Left kidney (tissue), 1 donor: ENCODE measurements at regions not wholly inside any gene's neighbourhood (a gene's known extent, or its start where the extent isn't known, plus 50 kb on each side); places are given as distances from the start of the nearest gene placed in this dataset.

Source experiments
- DNase-seq: peaks from one replicate; pipeline ENCODE4 v3.0.0-alpha.2; 2013

- DNase-seq, result no peak
These were observed 1237.0 kb upstream of the PCDH9 start for GRCh38 chr13:68467160-68467559.

DNA sequence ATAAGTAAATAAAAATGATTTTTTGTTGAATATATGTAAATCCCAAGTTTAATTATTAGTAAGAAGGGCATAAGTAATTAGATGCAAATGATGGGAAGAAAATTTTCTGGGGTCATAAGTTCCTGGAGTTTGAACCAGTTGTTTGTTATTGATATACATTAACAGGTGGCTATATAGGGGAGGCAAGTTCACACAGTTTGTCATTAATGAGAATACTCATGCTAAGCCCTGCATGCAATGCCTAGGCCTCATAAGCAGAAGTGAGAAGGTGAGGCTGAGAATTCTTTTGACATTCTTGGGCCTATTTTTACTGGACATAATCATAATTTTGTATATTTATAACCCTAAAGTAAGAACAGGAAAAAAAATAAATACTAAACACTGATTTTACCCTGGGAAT is 1210.7 kb upstream of the PCDH9 start:
- no peak for DNase-seq

- no peak for DNase-seq
These were observed 1209.7 kb upstream of the PCDH9 start for GRCh38 chr13:68439817-68440216.

DNA sequence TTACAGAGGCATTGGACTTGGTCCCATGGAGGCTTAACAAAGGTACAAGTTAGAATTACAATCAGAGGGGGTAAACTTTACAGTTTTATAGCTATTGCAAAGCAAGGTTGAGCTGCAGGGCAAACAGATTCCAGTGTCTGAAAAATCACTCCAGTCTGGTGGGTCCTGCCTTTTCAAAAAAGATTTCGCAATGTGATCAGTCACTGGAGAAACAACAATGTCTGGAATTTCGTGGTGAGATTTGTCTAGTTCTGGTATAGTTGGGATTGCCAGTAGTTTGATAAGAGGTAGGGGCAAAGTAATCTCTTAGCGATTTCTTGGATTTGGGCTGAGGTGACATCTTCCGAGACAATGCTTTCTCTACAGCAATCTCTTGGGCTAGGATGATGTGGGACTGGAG is 1198.2 kb upstream of the PCDH9 start:
- DNase-seq, result no peak

DNA sequence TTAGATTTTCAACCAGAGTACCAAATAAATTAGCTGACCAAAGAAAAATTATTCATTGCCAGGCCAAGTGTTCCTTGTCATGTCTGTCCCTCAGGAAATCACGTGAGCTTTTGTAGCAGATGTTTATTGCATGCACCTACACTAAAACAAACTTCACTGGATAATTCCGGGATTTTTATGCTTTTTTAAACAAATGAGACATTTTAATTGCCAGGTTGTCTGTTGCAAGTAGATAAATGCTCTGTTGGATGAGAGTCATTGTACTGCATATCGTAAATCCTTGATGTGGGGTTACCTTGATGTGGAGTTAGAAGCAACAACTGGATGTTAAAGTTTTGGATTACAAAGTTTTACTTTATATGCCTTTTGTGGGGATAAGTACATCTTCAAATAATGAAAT is 1187.7 kb upstream of the PCDH9 start:
- peak; percentile 11 for DNase-seq

GRCh38 chr13:68410007-68410406 is 1179.9 kb upstream of the PCDH9 start:
- DNase-seq, result no peak

GRCh38 chr13:68390987-68391386 is 1160.9 kb upstream of the PCDH9 start:
- no peak for DNase-seq

DNA sequence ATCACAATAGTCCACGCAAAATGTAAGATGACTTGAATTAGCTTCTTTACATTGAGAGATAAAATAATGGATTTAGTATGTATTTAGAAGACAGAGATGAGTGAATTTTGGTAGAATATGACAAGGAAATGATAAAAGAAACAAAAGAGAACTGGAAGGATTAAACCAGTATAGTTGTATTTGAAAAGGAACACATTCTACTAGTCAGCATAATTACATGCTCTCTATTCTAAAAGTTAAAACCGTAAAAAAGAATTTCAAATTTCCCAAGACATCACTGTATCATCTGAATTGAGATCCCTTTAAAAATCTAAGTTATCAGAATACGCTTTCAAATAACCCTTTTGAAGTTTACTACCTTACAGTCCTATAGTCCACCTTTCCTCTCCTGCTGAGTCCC is 1156.7 kb upstream of the PCDH9 start:
- no peak for DNase-seq

GRCh38 chr13:68380041-68380973 is 1150.2 kb upstream of the PCDH9 start:
- DNase-seq, result no peak

DNA sequence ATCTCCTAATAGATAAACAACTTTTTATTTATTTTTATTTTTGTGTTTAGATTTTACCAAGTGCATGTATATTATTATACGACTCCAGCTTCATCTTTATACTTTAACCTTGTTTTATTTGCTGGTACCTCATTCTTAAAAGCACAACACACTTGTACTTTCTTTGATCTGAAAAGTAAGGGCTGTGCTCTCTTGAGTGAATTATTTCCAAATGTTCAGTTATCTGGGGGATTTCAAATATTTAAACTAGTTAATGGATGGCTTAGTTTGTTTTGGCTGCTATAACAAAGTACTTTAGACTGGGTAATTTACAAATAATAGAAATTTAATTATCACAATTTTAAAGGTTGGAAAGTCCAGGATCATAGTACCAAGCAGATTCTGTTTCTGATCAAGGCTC is 1148.2 kb upstream of the PCDH9 start:
- no peak for DNase-seq

DNA sequence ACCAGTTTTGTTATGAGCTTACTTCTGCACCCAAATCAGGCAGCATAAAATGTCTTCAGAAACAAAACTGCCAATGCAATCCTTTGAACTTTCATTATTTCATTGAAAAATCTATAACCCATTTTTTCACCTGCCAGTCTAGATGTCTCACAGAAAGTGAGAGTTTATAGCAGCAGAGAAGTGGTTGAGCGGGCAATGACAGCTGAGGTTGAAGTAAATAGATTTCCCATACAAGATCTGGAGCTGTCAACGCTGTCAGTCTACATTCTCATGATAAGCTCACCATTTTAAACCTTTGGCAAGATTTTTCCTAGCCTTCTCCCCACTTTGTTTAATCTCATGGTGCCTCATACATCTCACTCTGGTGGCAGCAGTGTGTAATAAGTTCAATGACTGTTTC is 1144.9 kb upstream of the PCDH9 start:
- DNase-seq, result no peak

GRCh38 chr13:68369739-68370138 is 1139.6 kb upstream of the PCDH9 start:
- DNase-seq, result no peak

DNA sequence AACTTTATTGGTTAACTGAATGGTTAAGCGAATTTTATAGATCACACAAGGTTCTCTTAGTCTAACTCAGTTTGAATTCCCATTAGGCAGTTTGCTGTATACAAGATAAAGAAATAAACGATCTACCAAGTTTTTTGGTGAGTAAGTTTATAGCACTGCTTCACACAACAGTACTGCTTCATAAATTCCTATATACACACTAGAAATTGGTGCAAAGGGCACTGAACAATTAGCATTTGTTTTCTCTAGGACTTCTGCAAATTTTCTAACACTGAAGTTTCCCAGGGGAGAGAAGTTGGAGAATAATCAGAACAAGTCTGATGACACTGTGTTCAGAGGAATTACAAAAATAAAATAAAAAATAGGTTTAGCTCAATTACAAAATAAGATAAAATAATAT is 1138.8 kb upstream of the PCDH9 start:
- no peak for DNase-seq

DNA sequence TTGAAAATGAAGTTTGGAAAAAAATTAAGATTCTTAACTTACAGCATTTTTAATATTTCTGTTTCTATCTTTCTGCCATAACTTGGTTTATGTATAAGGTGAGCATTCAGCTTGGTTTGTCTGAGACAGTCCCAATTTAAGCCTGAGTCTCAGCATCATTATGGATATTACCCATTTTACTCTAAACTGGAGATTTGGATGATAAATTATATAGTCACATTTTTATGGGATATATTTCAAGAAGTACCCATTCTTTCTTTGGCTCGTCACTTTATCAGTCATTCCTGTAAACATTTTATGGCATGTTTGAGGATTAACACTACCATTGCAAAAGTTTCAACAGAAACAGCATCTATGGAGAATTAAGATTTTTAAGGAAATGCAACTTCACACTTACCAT is 1129.0 kb upstream of the PCDH9 start:
- DNase-seq, result no peak

- no peak for DNase-seq
These were observed 1128.2 kb upstream of the PCDH9 start for GRCh38 chr13:68358294-68358705.

GRCh38 chr13:68350554-68350953 is 1120.4 kb upstream of the PCDH9 start:
- DNase-seq, result no peak

DNA sequence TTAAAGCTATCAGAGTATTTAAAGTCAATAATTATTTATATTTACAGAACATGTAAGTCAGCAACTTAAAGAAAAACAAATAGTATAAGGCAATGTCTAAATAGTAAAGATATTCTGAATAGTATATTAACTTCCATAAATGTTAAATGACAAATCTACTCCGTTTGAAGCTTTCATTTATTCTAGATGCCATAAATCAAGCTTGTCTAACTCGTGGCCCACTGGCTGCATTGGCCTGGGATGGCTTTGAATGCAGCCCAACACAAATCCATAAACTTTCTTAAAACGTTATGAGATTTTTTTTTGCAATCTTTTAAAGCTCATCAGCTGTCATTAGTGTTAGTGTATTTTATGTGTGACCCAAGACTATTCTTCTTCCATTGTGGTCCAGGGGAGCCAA is 1117.1 kb upstream of the PCDH9 start:
- DNase-seq, result no peak

DNA sequence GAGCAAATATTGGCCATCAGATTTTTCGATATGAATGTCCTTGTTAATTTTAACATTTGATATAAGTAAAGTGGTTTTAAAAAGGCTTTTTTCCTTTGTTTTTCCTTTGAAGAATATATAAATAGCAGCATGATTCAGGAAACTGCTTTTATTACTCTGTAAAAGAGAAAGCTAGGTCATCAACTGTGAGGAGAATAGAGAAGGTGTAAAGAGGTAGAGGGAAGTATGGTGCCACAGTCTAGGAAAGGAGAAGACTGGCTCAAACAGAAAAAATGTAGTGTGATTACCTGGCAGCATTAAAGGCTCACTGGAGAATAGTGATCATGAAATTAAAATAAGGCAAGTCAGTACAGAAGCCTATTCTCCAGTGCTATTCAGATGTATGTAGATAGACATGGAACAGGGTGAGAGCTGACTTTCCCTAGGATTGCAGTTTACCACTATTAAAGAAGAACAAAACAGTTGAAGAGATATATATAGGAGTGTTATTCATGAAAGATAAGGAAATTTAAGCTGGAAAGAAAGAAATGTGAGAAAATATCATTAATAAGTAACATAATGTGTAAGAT is 1115.9 kb upstream of the PCDH9 start:
- DNase-seq, result no peak

- DNase-seq, result no peak
These were observed 1093.0 kb upstream of the PCDH9 start for GRCh38 chr13:68323124-68323523.

DNA sequence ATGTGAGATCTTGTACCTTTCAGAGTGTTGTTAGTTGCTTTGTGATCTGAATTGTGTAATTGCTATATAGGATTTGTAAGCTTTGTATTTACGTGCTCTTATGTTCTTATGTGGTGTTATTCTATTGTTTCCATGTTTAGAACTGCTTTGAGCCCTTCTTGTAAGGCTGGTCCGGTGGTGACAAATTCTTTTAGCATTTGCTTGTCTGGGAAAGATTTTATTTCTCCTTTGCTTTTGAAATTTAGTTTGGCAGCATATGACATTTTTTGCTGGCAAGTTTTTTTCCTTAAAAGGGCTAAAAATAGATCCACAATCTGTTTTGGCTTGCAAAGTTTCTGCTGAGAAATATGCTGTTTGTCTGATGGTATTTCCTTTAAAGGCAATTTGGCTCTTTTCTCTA is 1089.2 kb upstream of the PCDH9 start:
- DNase-seq, result no peak

DNA sequence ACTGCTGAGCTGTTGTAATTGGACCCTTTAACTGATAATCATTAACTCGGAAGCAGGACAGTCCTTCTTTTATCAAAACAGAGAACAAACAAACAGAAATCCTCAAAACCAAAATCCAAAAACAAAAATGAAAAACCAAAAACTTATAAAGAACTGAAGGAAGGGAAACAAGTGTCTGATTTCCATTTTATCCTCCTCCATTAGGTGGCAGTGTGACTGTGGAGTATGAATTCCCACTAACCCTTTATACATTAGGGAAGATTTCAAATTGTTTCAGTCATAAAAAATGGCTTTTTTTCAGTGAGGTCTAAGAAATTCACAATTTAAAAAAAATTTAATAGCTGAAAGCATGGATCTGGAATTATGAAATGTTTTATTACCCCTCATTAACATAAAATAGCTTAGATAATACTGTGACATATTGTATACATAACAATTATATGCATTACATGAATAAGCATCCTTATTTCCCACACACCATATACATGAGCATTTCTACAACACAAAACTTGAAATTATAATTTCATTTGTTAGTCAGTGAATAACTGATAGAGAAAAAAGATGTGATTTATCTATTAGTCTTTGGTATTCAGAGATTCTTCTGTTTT is 1074.3 kb upstream of the PCDH9 start:
- peak; percentile 21 for DNase-seq

DNA sequence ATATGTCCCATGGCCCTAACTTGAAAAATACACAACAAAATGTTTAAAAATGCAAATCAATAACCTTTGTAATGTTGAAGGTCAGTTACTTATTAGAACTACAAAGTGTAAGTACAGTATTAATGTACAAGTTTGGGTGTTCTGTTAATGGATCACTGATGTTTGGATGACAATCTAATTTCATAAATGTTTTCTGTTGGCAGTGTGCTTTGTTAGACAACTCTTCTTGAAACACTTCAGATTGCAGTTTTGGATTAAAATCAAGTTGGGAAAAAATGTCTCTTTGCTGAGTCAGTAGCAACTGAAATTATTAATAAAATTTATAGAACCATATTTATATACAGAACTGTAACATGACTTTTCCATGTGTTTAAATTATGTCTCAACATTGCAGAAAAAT is 1063.5 kb upstream of the PCDH9 start:
- DNase-seq, result no peak

GRCh38 chr13:68292601-68293000 is 1062.5 kb upstream of the PCDH9 start:
- no peak for DNase-seq

- no peak for DNase-seq
These were observed 1061.5 kb upstream of the PCDH9 start for GRCh38 chr13:68291595-68291994.
